Endothelial cell of umbilical vein (primary cell): ENCODE measurements at regions not wholly inside any gene's neighbourhood (a gene's known extent, or its start where the extent isn't known, plus 50 kb on each side); places are given as distances from the start of the nearest gene placed in this dataset.

Source experiments
- BruUV-seq: library from RNA; stranded (reverse); fragments of 400-500 nt; replicated peaks from 2 replicates; lab custom pipeline; 2021; lab: Mats Ljungman, UMichigan
- CTCF ChIA-PET: fragments of 300-600, 350-600 bp; sonication (Branson Sonifier 250); formaldehyde crosslinking; loops from one replicate; lab custom pipeline; 2021; ENCODE audit warnings: antibody characterized with exemption, inconsistent platforms; lab: Charles Lee
- POLR2A ChIA-PET: fragments of 300-600, 350-600 bp; sonication (Branson Sonifier 250); formaldehyde crosslinking; loops from one replicate; lab custom pipeline; 2021; ENCODE audit warnings: antibody characterized with exemption, inconsistent platforms; lab: Charles Lee
- DNase-seq: peaks from one replicate; pipeline ENCODE4 v3.0.0-alpha.2; 2011; ENCODE audit warnings: low read depth, low spot score
- FAIRE-seq: peaks from 2 replicates; lab custom pipeline; 2011; peaks lifted over from hg19 to GRCh38; lab: Jason Lieb, UNC
- H2AFZ ChIP-seq: 2 replicates; pipeline ENCODE4 v1.6.0; 2012; ENCODE audit warnings: low read depth, low read length, control low read depth, inconsistent platforms
- H3K27ac ChIP-seq: 2 replicates; pipeline ENCODE4 v1.5.1; 2011; ENCODE audit warnings: low read depth, mild to moderate bottlenecking, control low read depth, low read length, moderate library complexity; ENCODE audit not compliant: insufficient read depth
- H3K27me3 ChIP-seq, 2 experiments: 2 replicates each; pipeline versions ENCODE4 v1.6.0 to v1.6.1; 2011; ENCODE audit warnings: low read length in 2 of 2, mixed read lengths in 1 of 2; ENCODE audit not compliant: control insufficient read depth in 2 of 2, insufficient read depth in 2 of 2
- H3K36me3 ChIP-seq, 2 experiments: 2 replicates in 1 of 2; 3 replicates in 1 of 2; pipeline ENCODE4 v1.5.1; 2011; ENCODE audit warnings: low read length in 2 of 2, mild to moderate bottlenecking in 1 of 2, moderate library complexity in 1 of 2; ENCODE audit not compliant: control insufficient read depth in 2 of 2, insufficient read depth in 2 of 2; ENCODE audit errors: extremely low read depth in 1 of 2
- H3K4me1 ChIP-seq: 3 replicates; pipeline ENCODE4 v1.5.1; 2011; ENCODE audit warnings: mild to moderate bottlenecking, low read length; ENCODE audit not compliant: control insufficient read depth, insufficient read depth; ENCODE audit errors: extremely low read depth
- H3K4me2 ChIP-seq: 2 replicates; pipeline ENCODE4 v1.6.1; 2011; ENCODE audit warnings: low read length, control low read depth, mixed read lengths; ENCODE audit not compliant: insufficient read depth
- H3K4me3 ChIP-seq, 3 experiments: fragments of 200-600 bp in 1 of 3; sonication (generic), shearing (Covaris generic) in 1 of 3; replicated peaks in 1 of 3; 2 replicates each; pipeline ENCODE4 v1.5.1; 2011 to 2016; ENCODE audit warnings: control low read depth in 3 of 3, low read length in 3 of 3, mild to moderate bottlenecking in 2 of 3, inconsistent platforms in 1 of 3, low read depth in 1 of 3, moderate library complexity in 1 of 3; ENCODE audit not compliant: insufficient read depth in 1 of 3
- H3K79me2 ChIP-seq: 2 replicates; pipeline ENCODE4 v1.6.0; 2012; ENCODE audit warnings: low read length, inconsistent platforms; ENCODE audit not compliant: control insufficient read depth, insufficient read depth
- H3K9ac ChIP-seq: replicated peaks from 2 replicates; pipeline ENCODE3; 2011; ENCODE audit warnings: low read length, control low read depth; ENCODE audit not compliant: insufficient read depth; ENCODE audit errors: extremely low read depth
- H3K9me1 ChIP-seq: replicated peaks from 3 replicates; pipeline ENCODE4 v1.6.0; 2011; ENCODE audit warnings: mild to moderate bottlenecking, low read length; ENCODE audit not compliant: control insufficient read depth, insufficient read depth; ENCODE audit errors: extremely low read depth
- H3K9me3 ChIP-seq: replicated peaks from 2 replicates; pipeline ENCODE4 v1.5.1; 2012; ENCODE audit warnings: low read length, inconsistent platforms; ENCODE audit not compliant: control insufficient read depth, insufficient read depth
- H4K20me1 ChIP-seq: replicated peaks from 2 replicates; pipeline ENCODE3; 2011; ENCODE audit warnings: mild to moderate bottlenecking, low read length; ENCODE audit not compliant: control insufficient read depth, insufficient read depth; ENCODE audit errors: extremely low read depth
- CTCF ChIP-seq, 2 donors: IDR thresholded peaks; 1 replicate in 1 of 2; 2 replicates in 1 of 2; pipeline ENCODE4 v1.5.1; 2011; ENCODE audit warnings: low read length in 2 of 2, mild to moderate bottlenecking in 2 of 2, moderate library complexity in 2 of 2, control low read depth in 1 of 2, inconsistent platforms in 1 of 2, low read depth in 1 of 2; ENCODE audit not compliant: insufficient read depth in 1 of 2; ENCODE audit errors: extremely low read depth in 1 of 2
- EZH2 ChIP-seq: IDR thresholded peaks from 2 replicates; pipeline ENCODE4 v1.6.1; 2012; ENCODE audit warnings: borderline replicate concordance, low read depth, mild to moderate bottlenecking, moderate library complexity, low read length, inconsistent platforms; ENCODE audit not compliant: severe bottlenecking
- FOS ChIP-seq: IDR thresholded peaks from 2 replicates; pipeline ENCODE4 v1.6.1; 2011; ENCODE audit warnings: mild to moderate bottlenecking, low read length, moderate library complexity, borderline replicate concordance; ENCODE audit not compliant: insufficient read depth
- GATA2 ChIP-seq: IDR thresholded peaks from 2 replicates; pipeline ENCODE4 v1.7.0; 2011; ENCODE audit warnings: low read depth, mild to moderate bottlenecking, moderate library complexity, mixed read lengths, low read length; ENCODE audit not compliant: insufficient read length, insufficient read depth
- JUN ChIP-seq: IDR thresholded peaks from 2 replicates; pipeline ENCODE4 v1.6.1; 2011; ENCODE audit warnings: borderline replicate concordance, low read depth; ENCODE audit not compliant: insufficient read length, insufficient read depth
- MAX ChIP-seq: IDR thresholded peaks from 2 replicates; pipeline ENCODE4 v1.6.1; 2011; ENCODE audit not compliant: insufficient read depth, insufficient read length
- MYC ChIP-seq: IDR thresholded peaks from one replicate; pipeline ENCODE4 v1.6.1; 2011; ENCODE audit warnings: mild to moderate bottlenecking, low read depth, low read length
- POLR2A ChIP-seq: IDR thresholded peaks from 2 replicates; pipeline ENCODE4 v1.6.1; 2012; ENCODE audit warnings: low read depth, mild to moderate bottlenecking, control low read depth, low read length
- POLR2AphosphoS5 ChIP-seq: IDR thresholded peaks from 2 replicates; pipeline ENCODE4 v1.6.1; 2012; ENCODE audit warnings: low read depth, mild to moderate bottlenecking, control low read depth, low read length, moderate library complexity; ENCODE audit not compliant: insufficient read depth
- dilution Hi-C: fragments of 300-500 bp; cut with MboI; formaldehyde crosslinking; loops from one replicate; pipeline ENCODE4 v1.15.0; 2019; ENCODE audit warnings: low sequenced_read_pairs; ENCODE audit not compliant: extremely low pct_ligation_motif_present
- intact Hi-C: fragments of 100-400 bp; cut with micrococcal nuclease; formaldehyde crosslinking; loops from one replicate; pipeline ENCODE4 v1.10.0; 2022

- intact Hi-C loops: no loop called here
- Histone ChIP-seq H3K9ac (no peak overlapping the region), H3K4me2 (no peak overlapping the region), H3K79me2 (no peaks in the 10 kb centered on the region), H2AFZ (no peak overlapping the region), H3K27me3 (peaks cover 0 to 2% of the 10 kb centered on the region in 2 experiments), H3K27ac (no peak overlapping the region), H4K20me1 (no peaks in the 10 kb centered on the region), H3K9me1 (no peaks in the 10 kb centered on the region), H3K4me3 (no peak overlapping the region), H3K4me1 (no peaks in the 10 kb centered on the region), H3K9me3 (no peaks in the 10 kb centered on the region), H3K36me3 (no peaks in the 10 kb centered on the region)
- TF ChIP-seq POLR2AphosphoS5: no peak
- no peak for TF ChIP-seq POLR2A
- no peak for TF ChIP-seq CTCF (IDR thresholded peaks at IDR 0.05; ENCODE audit: extremely low read depth in 1 of 2, insufficient read depth in 1 of 2, low read depth in 1 of 2, low read length in 2 of 2)
- TF ChIP-seq JUN: no peak
- TF ChIP-seq FOS: no peak
- DNase-seq (no peak), FAIRE-seq (no peak)
- dilution Hi-C loops: no loop called here
- ChIA-PET CTCF (interaction anchor here (1.0 kb wide), 1 partner anchor 10 kb away, joined by 3 read pairs; no protein-coding TSS in a partner anchor), POLR2A (no interaction called here)
- BruUV-seq: no TSS peak
These were observed 328.5 kb upstream of the TLE3 start for GRCh38 chr15:70426096-70426821.

- FAIRE-seq: no peak
- no TSS peak for BruUV-seq
- CTCF ChIA-PET: no interaction called here
These were observed 327.3 kb upstream of the TLE3 start for GRCh38 chr15:70424937-70425411.

More at GRCh38 chr15:70424937-70425411, 327.3 kb upstream of the TLE3 start:
- Histone ChIP-seq H3K27ac (no peak overlapping the region), H3K27me3 (peaks cover 0 to 4% of the 10 kb centered on the region in 2 experiments), H3K4me3 (no peak overlapping the region), H3K4me2 (no peak overlapping the region), H3K9me1 (no peaks in the 10 kb centered on the region), H3K9ac (no peak overlapping the region), H3K4me1 (no peaks in the 10 kb centered on the region), H3K9me3 (no peaks in the 10 kb centered on the region), H4K20me1 (no peaks in the 10 kb centered on the region), H3K79me2 (no peaks in the 10 kb centered on the region), H3K36me3 (no peaks in the 10 kb centered on the region), H2AFZ (no peak overlapping the region)
- dilution Hi-C loops: no loop called here
- intact Hi-C loops: no loop called here
- POLR2A ChIA-PET: no interaction called here
- TF ChIP-seq POLR2A (no peak), EZH2 (no peak), POLR2AphosphoS5 (no peak), CTCF (IDR thresholded peaks at IDR 0.05; ENCODE audit: extremely low read depth in 1 of 2, insufficient read depth in 1 of 2, low read depth in 1 of 2, low read length in 2 of 2) (no peak), FOS (no peak), GATA2 (no peak), JUN (no peak), MYC (no peak), MAX (no peak)
- no peak for DNase-seq
